ENCODE measurements at regions not wholly inside any gene's neighbourhood (a gene's known extent, or its start where the extent isn't known, plus 50 kb on each side); places are given as distances from the start of the nearest gene placed in this dataset.

GRCh38 chrX:40385682-40386081 is 195.1 kb upstream of the ATP6AP2 start:
- TF ChIP-seq CTCF (IDR thresholded peaks at IDR 0.05; ENCODE audit: unreplicated experiment) = no peak
- H3K27ac Mint-ChIP-seq (ENCODE audit: unreplicated experiment) = no peak overlapping the region

GRCh38 chrX:40385256-40385655 is 195.5 kb upstream of the ATP6AP2 start:
- DNase-seq (ENCODE audit: low spot score) = no peak
- no peaks in the 10 kb centered on the region for H3K27me3 Mint-ChIP-seq (ENCODE audit: unreplicated experiment)
- H3K36me3 Mint-ChIP-seq (ENCODE audit: low read depth, unreplicated experiment) = no peaks in the 10 kb centered on the region
- H3K4me1 Mint-ChIP-seq (ENCODE audit: unreplicated experiment) = peaks cover 4% of the 10 kb centered on the region
- no peak overlapping the region for H3K27ac Mint-ChIP-seq (ENCODE audit: unreplicated experiment)
- no peak overlapping the region for H3K4me3 Mint-ChIP-seq (ENCODE audit: unreplicated experiment)
- no peak for TF ChIP-seq CTCF (IDR thresholded peaks at IDR 0.05; ENCODE audit: unreplicated experiment)
- no peaks in the 10 kb centered on the region for H3K9me3 Mint-ChIP-seq (ENCODE audit: unreplicated experiment)

More at GRCh38 chrX:40385682-40386081, 195.1 kb upstream of the ATP6AP2 start:
- Mint-ChIP-seq H3K36me3 (ENCODE audit: low read depth, unreplicated experiment) (no peaks in the 10 kb centered on the region), H3K9me3 (ENCODE audit: unreplicated experiment) (no peaks in the 10 kb centered on the region), H3K27me3 (ENCODE audit: unreplicated experiment) (no peaks in the 10 kb centered on the region), H3K4me1 (ENCODE audit: unreplicated experiment) (peaks cover 4% of the 10 kb centered on the region), H3K4me3 (ENCODE audit: unreplicated experiment) (no peak overlapping the region)
- no peak for DNase-seq (ENCODE audit: low spot score)

- Mint-ChIP-seq H3K36me3 (ENCODE audit: low read depth, unreplicated experiment) (no peaks in the 10 kb centered on the region), H3K4me3 (ENCODE audit: unreplicated experiment) (no peak overlapping the region), H3K9me3 (ENCODE audit: unreplicated experiment) (no peaks in the 10 kb centered on the region), H3K4me1 (ENCODE audit: unreplicated experiment) (peaks cover 4% of the 10 kb centered on the region), H3K27me3 (ENCODE audit: unreplicated experiment) (no peaks in the 10 kb centered on the region), H3K27ac (ENCODE audit: unreplicated experiment) (no peak overlapping the region)
- no peak for DNase-seq (ENCODE audit: low spot score)
- TF ChIP-seq CTCF (IDR thresholded peaks at IDR 0.05; ENCODE audit: unreplicated experiment) = no peak
Observed at GRCh38 chrX:40383969-40384368, 196.8 kb upstream of the ATP6AP2 start.

GRCh38 chrX:40383360-40383759 is 197.4 kb upstream of the ATP6AP2 start:
- peaks cover 4% of the 10 kb centered on the region for H3K4me1 Mint-ChIP-seq (ENCODE audit: unreplicated experiment)
- TF ChIP-seq CTCF (IDR thresholded peaks at IDR 0.05; ENCODE audit: unreplicated experiment) = no peak
- no peaks in the 10 kb centered on the region for H3K27me3 Mint-ChIP-seq (ENCODE audit: unreplicated experiment)
- H3K36me3 Mint-ChIP-seq (ENCODE audit: low read depth, unreplicated experiment) = no peaks in the 10 kb centered on the region
- H3K4me3 Mint-ChIP-seq (ENCODE audit: unreplicated experiment) = no peak overlapping the region
- no peaks in the 10 kb centered on the region for H3K9me3 Mint-ChIP-seq (ENCODE audit: unreplicated experiment)
- DNase-seq (ENCODE audit: low spot score) = no peak
- no peak overlapping the region for H3K27ac Mint-ChIP-seq (ENCODE audit: unreplicated experiment)

GRCh38 chrX:40380655-40381488 is 199.9 kb upstream of the ATP6AP2 start:
- no peaks in the 10 kb centered on the region for H3K36me3 Mint-ChIP-seq (ENCODE audit: low read depth, unreplicated experiment)
- H3K4me3 Mint-ChIP-seq (ENCODE audit: unreplicated experiment) = no peak overlapping the region
- peaks cover 4% of the 10 kb centered on the region for H3K4me1 Mint-ChIP-seq (ENCODE audit: unreplicated experiment)
- DNase-seq (ENCODE audit: low spot score) = no peak
- H3K9me3 Mint-ChIP-seq (ENCODE audit: unreplicated experiment) = no peaks in the 10 kb centered on the region
- TF ChIP-seq CTCF (IDR thresholded peaks at IDR 0.05; ENCODE audit: unreplicated experiment) = no peak
- no peak overlapping the region for H3K27ac Mint-ChIP-seq (ENCODE audit: unreplicated experiment)
- H3K27me3 Mint-ChIP-seq (ENCODE audit: unreplicated experiment) = no peaks in the 10 kb centered on the region

Data from endothelial cell (in vitro differentiated cells).